H1 (cell line): ENCODE measurements at regions not wholly inside any gene's neighbourhood (a gene's known extent, or its start where the extent isn't known, plus 50 kb on each side); places are given as distances from the start of the nearest gene placed in this dataset.

Source experiments
- CTCF ChIA-PET: fragments of 300-600 bp; sonication (Branson Sonifier 250); formaldehyde crosslinking; loops from one replicate; lab custom pipeline; 2021; ENCODE audit not compliant: partially characterized antibody; lab: Charles Lee
- POLR2A ChIA-PET: fragments of 300-600 bp; sonication (Branson Sonifier 250); formaldehyde crosslinking; loops from one replicate; lab custom pipeline; 2021; ENCODE audit warnings: inconsistent platforms; ENCODE audit not compliant: partially characterized antibody; lab: Charles Lee
- DNase-seq, 2 experiments: peaks; one replicate each; pipeline versions ENCODE4 v3.0.0 to v3.0.0-alpha.2; 2010 to 2022; ENCODE audit warnings: low spot score in 2 of 2, low read depth in 1 of 2, mixed read lengths in 1 of 2
- FAIRE-seq: peaks from 2 replicates; lab custom pipeline; 2011; peaks lifted over from hg19 to GRCh38; lab: Jason Lieb, UNC
- H2AFZ ChIP-seq: 2 replicates; pipeline ENCODE4 v1.8.1; 2012; ENCODE audit warnings: low read length, inconsistent platforms
- H2AK5ac ChIP-seq: 2 replicates; pipeline ENCODE4 v1.6.1; 2013; ENCODE audit warnings: low read depth, low read length
- H2BK120ac ChIP-seq: replicated peaks from 2 replicates; pipeline ENCODE3; 2013; ENCODE audit warnings: low read depth, low read length, inconsistent platforms
- H2BK12ac ChIP-seq: 2 replicates; pipeline ENCODE4 v1.6.1; 2013; ENCODE audit warnings: low read depth, low read length
- H2BK15ac ChIP-seq: 2 replicates; pipeline ENCODE4 v1.6.1; 2013; ENCODE audit warnings: low read length
- H2BK20ac ChIP-seq: 2 replicates; pipeline ENCODE4 v1.6.1; 2013; ENCODE audit warnings: low read length
- H2BK5ac ChIP-seq: 2 replicates; pipeline ENCODE4 v1.6.1; 2013; ENCODE audit warnings: low read depth, low read length
- H3K14ac ChIP-seq: 2 replicates; pipeline ENCODE4 v1.6.1; 2013; ENCODE audit warnings: inconsistent platforms; ENCODE audit not compliant: insufficient read length
- H3K18ac ChIP-seq: 2 replicates; pipeline ENCODE4 v1.6.1; 2013; ENCODE audit warnings: low read length; ENCODE audit errors: extremely low read depth
- H3K23ac ChIP-seq: 2 replicates; pipeline ENCODE4 v1.6.1; 2013; ENCODE audit warnings: inconsistent platforms; ENCODE audit not compliant: insufficient read length
- H3K23me2 ChIP-seq: 2 replicates; pipeline ENCODE4 v1.6.1; 2013; ENCODE audit warnings: low read depth, low read length
- H3K27ac ChIP-seq: 2 replicates; pipeline ENCODE4 v1.6.1; 2011; ENCODE audit warnings: low read depth, low read length, inconsistent platforms
- H3K27me3 ChIP-seq, 4 experiments: replicated peaks in 1 of 4; 1 replicate in 1 of 4; 2 replicates in 3 of 4; pipeline versions ENCODE4 v1.6.1 to v1.8.1; 2011 to 2013; ENCODE audit warnings: low read length in 3 of 4, mild to moderate bottlenecking in 3 of 4, inconsistent platforms in 2 of 4, mixed read lengths in 2 of 4, moderate library complexity in 1 of 4; ENCODE audit not compliant: control insufficient read depth in 3 of 4, insufficient read depth in 3 of 4; ENCODE audit errors: extremely low read depth in 1 of 4
- H3K36me3 ChIP-seq, 4 experiments: 2 replicates each; pipeline versions ENCODE4 v1.6.1 to v1.8.1; 2011 to 2013; ENCODE audit warnings: mild to moderate bottlenecking in 4 of 4, low read length in 3 of 4, moderate library complexity in 2 of 4, control low read depth in 1 of 4, inconsistent platforms in 1 of 4; ENCODE audit not compliant: insufficient read depth in 4 of 4, control insufficient read depth in 2 of 4
- H3K4ac ChIP-seq: replicated peaks from 2 replicates; pipeline ENCODE3; 2013; ENCODE audit warnings: low read length, low read depth, mixed read lengths, inconsistent platforms; ENCODE audit not compliant: insufficient read length
- H3K4me1 ChIP-seq, 4 experiments: replicated peaks in 1 of 4; 1 replicate in 1 of 4; 2 replicates in 3 of 4; pipeline versions ENCODE4 v1.6.1 to v1.8.1; 2011 to 2013; ENCODE audit warnings: low read length in 3 of 4, inconsistent platforms in 2 of 4, mixed read lengths in 1 of 4; ENCODE audit not compliant: insufficient read depth in 4 of 4, control insufficient read depth in 3 of 4
- H3K4me2 ChIP-seq, 2 experiments: 2 replicates each; pipeline versions ENCODE4 v1.6.1 to v1.8.1; 2011 to 2013; ENCODE audit warnings: low read depth in 2 of 2, low read length in 2 of 2, control low read depth in 1 of 2, inconsistent platforms in 1 of 2, mild to moderate bottlenecking in 1 of 2; ENCODE audit not compliant: insufficient read depth in 1 of 2
- H3K4me3 ChIP-seq, 4 experiments: fragments of 200-600, 300-600 bp in 1 of 4; sonication (generic), shearing (Covaris generic), sonication (Bioruptor Twin) in 1 of 4; 2 replicates each; pipeline versions ENCODE4 v1.5.1 to v1.8.1; 2011 to 2016; ENCODE audit warnings: low read length in 4 of 4, low read depth in 3 of 4, control low read depth in 2 of 4, inconsistent platforms in 2 of 4, mild to moderate bottlenecking in 2 of 4, mixed read lengths in 1 of 4, moderate library complexity in 1 of 4; ENCODE audit not compliant: insufficient read depth in 2 of 4; ENCODE audit errors: extremely low read depth in 1 of 4
- H3K56ac ChIP-seq: replicated peaks from 2 replicates; pipeline ENCODE3; 2013; ENCODE audit warnings: low read depth, mild to moderate bottlenecking, mixed read lengths, low read length, inconsistent platforms; ENCODE audit not compliant: insufficient read length
- H3K79me1 ChIP-seq: 2 replicates; pipeline ENCODE4 v1.6.1; 2013; ENCODE audit warnings: low read depth, low read length, control low read depth
- H3K79me2 ChIP-seq, 2 experiments: 2 replicates each; pipeline versions ENCODE4 v1.6.1 to v1.8.1; 2012 to 2013; ENCODE audit warnings: low read length in 2 of 2, mild to moderate bottlenecking in 2 of 2, inconsistent platforms in 1 of 2; ENCODE audit not compliant: insufficient read depth in 2 of 2, control insufficient read depth in 1 of 2
- H3K9ac ChIP-seq, 4 experiments: replicated peaks in 1 of 4; 1 replicate in 1 of 4; 2 replicates in 3 of 4; pipeline versions ENCODE4 v1.6.1 to v1.8.1; 2011 to 2013; ENCODE audit warnings: low read depth in 3 of 4, low read length in 3 of 4, control low read depth in 2 of 4, mild to moderate bottlenecking in 2 of 4, moderate library complexity in 2 of 4, inconsistent platforms in 1 of 4; ENCODE audit errors: extremely low read depth in 1 of 4
- H3K9me3 ChIP-seq, 2 experiments: 2 replicates each; pipeline versions ENCODE4 v1.6.1 to v1.8.1; 2012 to 2013; ENCODE audit warnings: mild to moderate bottlenecking in 2 of 2, moderate library complexity in 2 of 2, control low read depth in 1 of 2, inconsistent platforms in 1 of 2, low read depth in 1 of 2, low read length in 1 of 2, mixed read lengths in 1 of 2; ENCODE audit not compliant: insufficient read depth in 2 of 2
- H4K20me1 ChIP-seq, 2 experiments: replicated peaks in 1 of 2; 2 replicates each; pipeline versions ENCODE3 to v1.8.1; 2011 to 2013; ENCODE audit warnings: inconsistent platforms in 2 of 2, low read length in 2 of 2, mild to moderate bottlenecking in 1 of 2; ENCODE audit not compliant: insufficient read depth in 2 of 2, control insufficient read depth in 1 of 2
- H4K5ac ChIP-seq: 2 replicates; pipeline ENCODE4 v1.6.1; 2013; ENCODE audit warnings: low read length, low read depth, mixed read lengths, inconsistent platforms; ENCODE audit not compliant: insufficient read length
- H4K8ac ChIP-seq: 2 replicates; pipeline ENCODE4 v1.8.0; 2013; ENCODE audit warnings: mild to moderate bottlenecking, moderate library complexity, low read length, inconsistent platforms; ENCODE audit not compliant: insufficient read depth; ENCODE audit errors: extremely low read depth
- H4K91ac ChIP-seq: replicated peaks from 2 replicates; pipeline ENCODE3; 2013; ENCODE audit warnings: low read length, mixed read lengths, inconsistent platforms; ENCODE audit not compliant: insufficient read length
- BRCA1 ChIP-seq: IDR thresholded peaks from 2 replicates; pipeline ENCODE4 v1.6.1; 2012; ENCODE audit warnings: low read depth, low read length, improper control_type of control experiment
- CTCF ChIP-seq, 3 experiments: IDR thresholded peaks; 1 replicate in 2 of 3; 2 replicates in 1 of 3; pipeline versions ENCODE4 v1.5.1 to v1.6.1; 2011; ENCODE audit warnings: low read length in 3 of 3, mild to moderate bottlenecking in 3 of 3, inconsistent platforms in 2 of 3, low read depth in 1 of 3, moderate library complexity in 1 of 3; ENCODE audit not compliant: insufficient read depth in 1 of 3; ENCODE audit errors: control extremely low read depth in 1 of 3
- GABPA ChIP-seq: IDR thresholded peaks from 2 replicates; pipeline ENCODE4 v1.6.1; 2011; ENCODE audit warnings: mild to moderate bottlenecking, low read length, moderate library complexity, borderline replicate concordance; ENCODE audit not compliant: insufficient read depth
- HDAC2 ChIP-seq, 2 experiments: fragments of 300-600 bp in 1 of 2; sonication (generic) in 1 of 2; IDR thresholded peaks; 2 replicates each; pipeline ENCODE4 v1.6.1; 2011 to 2012; ENCODE audit warnings: low read depth in 2 of 2, low read length in 2 of 2, mild to moderate bottlenecking in 2 of 2, moderate library complexity in 2 of 2, borderline replicate concordance in 1 of 2, inconsistent platforms in 1 of 2
- JUN ChIP-seq: IDR thresholded peaks from 2 replicates; pipeline ENCODE4 v1.6.1; 2011; ENCODE audit warnings: low read depth, mild to moderate bottlenecking, improper control_type of control experiment, low read length
- KDM1A ChIP-seq: fragments of 200-600, 300-600 bp; sonication (generic); IDR thresholded peaks from 2 replicates; pipeline ENCODE4 v1.7.1; 2016; ENCODE audit warnings: mild to moderate bottlenecking, low read length, borderline replicate concordance
- KDM5A ChIP-seq: fragments of 200-600 bp; IDR thresholded peaks from 2 replicates; pipeline ENCODE4 v1.7.1; 2012; ENCODE audit warnings: mild to moderate bottlenecking, low read length, inconsistent platforms, mixed read lengths
- RXRA ChIP-seq: IDR thresholded peaks from 2 replicates; pipeline ENCODE4 v1.6.1; 2011; ENCODE audit warnings: low read depth, mild to moderate bottlenecking, low read length, moderate library complexity; ENCODE audit not compliant: insufficient read depth
- TAF7 ChIP-seq: optimal IDR thresholded peaks from 2 replicates; pipeline ENCODE3; 2011; ENCODE audit warnings: low read depth, mild to moderate bottlenecking, inconsistent platforms, low read length, moderate library complexity, borderline replicate concordance
- WGBS, 2 experiments: shearing (Covaris generic) in 1 of 2; methylation state at CpG; one replicate each; pipeline versions ENCODE4 v1.1.6 to v1.1.7; 2013 to 2015; ENCODE audit warnings: low lambda C conversion rate in 2 of 2, mixed read lengths in 2 of 2, inconsistent platforms in 1 of 2, low coverage in 1 of 2, missing lambda C conversion rate in 1 of 2; ENCODE audit not compliant: insufficient replicate concordance in 2 of 2, insufficient coverage in 1 of 2, insufficient read length in 1 of 2; ENCODE audit errors: extremely low coverage in 1 of 2, missing lambda C conversion rate in 1 of 2; 5-methylcytosine and 5-hydroxymethylcytosine counted together

DNA sequence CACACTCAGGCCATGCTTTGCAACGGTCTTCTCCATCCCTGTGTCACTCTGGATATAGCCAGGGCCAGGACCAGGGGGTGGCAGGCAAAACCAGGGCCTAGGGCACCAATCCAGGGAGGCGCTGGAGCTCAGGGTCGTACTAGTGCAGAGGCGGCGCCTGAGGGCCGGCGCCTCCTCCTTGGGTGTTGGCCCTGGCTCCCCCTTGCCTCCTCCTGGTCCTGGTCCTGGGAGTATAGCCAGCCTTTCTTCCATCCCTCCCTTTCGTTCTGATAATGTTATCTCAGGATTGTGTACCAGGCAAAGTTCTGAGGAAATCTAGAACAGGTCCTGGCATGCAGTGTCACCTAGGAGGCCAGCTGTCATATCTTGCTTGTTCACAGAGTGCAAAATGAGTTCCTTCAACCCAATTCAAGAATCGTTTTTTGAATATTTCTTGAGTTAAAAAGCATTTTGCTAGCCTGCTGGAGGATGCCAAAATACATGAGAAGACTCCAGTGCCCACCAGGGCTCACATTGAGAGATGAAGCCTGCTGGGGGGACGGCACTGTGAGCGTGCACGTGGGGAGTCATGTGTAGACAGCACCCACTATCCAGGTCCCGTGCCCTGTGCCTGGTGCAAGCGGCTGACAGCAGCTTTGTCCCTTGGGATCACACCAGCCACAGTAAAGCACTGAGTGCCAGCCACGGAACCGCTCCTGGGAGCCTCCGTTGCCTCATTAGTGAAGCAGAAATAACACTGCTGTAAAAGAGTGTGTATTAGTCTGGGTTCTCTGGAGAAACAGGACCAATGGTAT is 106.9 kb upstream of the C7orf33 start:
- no peak overlapping the region for H2BK15ac ChIP-seq
- FAIRE-seq, result no peak
- POLR2A ChIA-PET, result no interaction called here
- H3K23me2 ChIP-seq, result no peaks in the 10 kb centered on the region; the same call in 1 of the 2 replicates
- DNase-seq, result no peak
- WGBS, 2 experiments, result 92% methylated on average over 15 of the region's 17 CpGs; no CpG with 5 or more reads in 1 of the 2 experiments
- H3K79me1 ChIP-seq, result no peaks in the 10 kb centered on the region
- no peak overlapping the region for H3K4me2 ChIP-seq
- H3K56ac ChIP-seq, result no peak overlapping the region
- H3K4me3 ChIP-seq, result no peak overlapping the region
- no peak overlapping the region for H3K14ac ChIP-seq
- H3K27ac ChIP-seq, result no peak overlapping the region
- CTCF ChIA-PET, result interaction anchor here (0.5 to 1.6 kb wide), 4 partner anchors 92 to 1143 kb away, joined by 3 to 5 read pairs (median 3); no protein-coding TSS in a partner anchor
- H4K20me1 ChIP-seq, result no peaks in the 10 kb centered on the region
- peaks cover 0 to 3% (median under 1%) of the 10 kb centered on the region in 4 experiments; a peak in 3 of 7 replicates for H3K4me1 ChIP-seq
- H3K4ac ChIP-seq, result no peak overlapping the region
- H2BK120ac ChIP-seq, result no peak overlapping the region
- H2BK5ac ChIP-seq, result no peak overlapping the region
- H4K91ac ChIP-seq, result no peak overlapping the region
- no peaks in the 10 kb centered on the region for H3K9me3 ChIP-seq
- no peak overlapping the region for H3K18ac ChIP-seq
- H3K79me2 ChIP-seq, result no peaks in the 10 kb centered on the region
- H3K9ac ChIP-seq, result no peak overlapping the region
- no peak overlapping the region for H3K23ac ChIP-seq
- no peaks in the 10 kb centered on the region for H3K36me3 ChIP-seq
- H4K5ac ChIP-seq, result no peak overlapping the region
- H3K27me3 ChIP-seq, result no peaks in the 10 kb centered on the region
- no peak overlapping the region for H2BK20ac ChIP-seq
- no peak overlapping the region for H2AK5ac ChIP-seq
- no peak overlapping the region for H2BK12ac ChIP-seq
- no peak overlapping the region for H2AFZ ChIP-seq
- H4K8ac ChIP-seq, result no peak overlapping the region; the same call in 1 of the 2 replicates
- TF ChIP-seq HDAC2 (IDR thresholded peaks at IDR 0.05; ENCODE audit: borderline replicate concordance in 1 of 2, low read depth in 2 of 2, low read length in 2 of 2), result no peak
- TF ChIP-seq JUN, result no peak
- TF ChIP-seq GABPA, result no peak
- no peak for TF ChIP-seq TAF7
- TF ChIP-seq KDM1A, result no peak
- TF ChIP-seq CTCF (IDR thresholded peaks at IDR 0.05; ENCODE audit: control extremely low read depth in 1 of 3, insufficient read depth in 1 of 3, low read depth in 1 of 3, low read length in 3 of 3), result no peak
- no peak for TF ChIP-seq KDM5A
- no peak for TF ChIP-seq RXRA
- no peak for TF ChIP-seq BRCA1
